T-helper 1 cell treated with Interleukin-12 subunit alpha and Interleukin-12 subunit beta and Interleukin-4 antibody, amounts not matched to agents 30 ng/mL and 1 ng/mL, for 36 hours (primary cell): ENCODE measurements at regions not wholly inside any gene's neighbourhood (a gene's known extent, or its start where the extent isn't known, plus 50 kb on each side); places are given as distances from the start of the nearest gene placed in this dataset.

Experiments used
- intact Hi-C: fragments of 100-400 bp; cut with micrococcal nuclease; formaldehyde crosslinking; loops from one replicate; pipeline ENCODE4 v1.15.1; 2024

GRCh38 chr4:120977435-120977997 lies 55.0 kb upstream of the PRDM5 start:
- intact Hi-C loops, result loop anchor here (2.0 to 5.0 kb wide), 2 partner anchors 260 to 907 kb away; no protein-coding TSS in a partner anchor

- intact Hi-C loops, result no loop called here
Observed at GRCh38 chr4:120973207-120973606, 50.7 kb upstream of the PRDM5 start.
